Sigmoid colon (tissue), 4 donors: ENCODE measurements at regions not wholly inside any gene's neighbourhood (a gene's known extent, or its start where the extent isn't known, plus 50 kb on each side); places are given as distances from the start of the nearest gene placed in this dataset.

Source experiments
- POLR2AphosphoS5 ChIP-seq, 4 donors: sonication (generic); formaldehyde crosslinking; IDR thresholded peaks; one replicate each; pipeline ENCODE4 v1.6.1; 2017; ENCODE audit warnings: antibody characterized with exemption in 4 of 4
- TF ChIP-seq, protein P1 (sequence below), 4 experiments: fragments of 450-650 bp in 3 of 4; fragments of 200-600 bp in 1 of 4; IDR thresholded peaks; one replicate each; pipeline ENCODE4 v1.5.1; 2016 to 2019; ENCODE audit warnings: antibody characterized with exemption in 4 of 4, mild to moderate bottlenecking in 3 of 4, moderate library complexity in 2 of 4

DNA sequence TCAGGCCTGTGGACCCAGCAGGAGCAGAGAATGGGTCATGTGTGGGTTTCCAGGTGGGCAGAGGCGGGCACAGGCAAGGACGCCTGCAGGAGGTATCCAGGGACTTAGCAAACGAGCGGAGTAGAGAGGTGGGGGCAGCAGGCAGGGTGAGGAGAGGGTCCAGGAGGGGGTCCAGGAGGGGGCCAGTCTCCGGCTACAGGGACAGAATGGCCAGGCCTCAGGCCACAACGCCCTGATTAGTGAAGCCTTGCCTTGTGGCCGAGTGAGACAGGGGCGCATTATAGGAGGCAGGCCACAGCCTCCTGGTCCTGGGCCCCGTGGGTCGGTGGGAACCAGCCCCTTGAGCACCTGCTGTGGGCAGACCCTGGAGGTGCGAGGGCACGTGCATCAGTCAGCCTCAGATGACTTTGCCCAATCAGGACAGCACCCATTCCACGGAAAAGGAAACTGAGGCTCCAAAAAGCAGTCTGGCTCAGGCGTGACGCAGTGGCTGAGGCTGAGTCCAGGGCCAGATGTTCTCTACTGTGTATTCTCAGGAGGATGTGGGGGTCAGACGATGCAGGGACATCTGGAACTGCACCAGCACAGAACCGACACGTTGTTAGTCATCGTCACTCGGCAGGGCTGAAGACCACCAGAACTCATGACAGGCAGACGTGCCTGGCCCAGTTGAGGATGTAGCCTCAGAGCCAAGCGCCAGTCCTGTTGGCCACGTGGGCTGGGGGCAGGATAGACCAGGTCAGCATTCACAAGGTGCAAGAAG, 113.7 kb downstream of the CRYAA start:
- TF ChIP-seq POLR2AphosphoS5 (IDR thresholded peaks at IDR 0.05), result no peak
- TF ChIP-seq, protein P1, sequence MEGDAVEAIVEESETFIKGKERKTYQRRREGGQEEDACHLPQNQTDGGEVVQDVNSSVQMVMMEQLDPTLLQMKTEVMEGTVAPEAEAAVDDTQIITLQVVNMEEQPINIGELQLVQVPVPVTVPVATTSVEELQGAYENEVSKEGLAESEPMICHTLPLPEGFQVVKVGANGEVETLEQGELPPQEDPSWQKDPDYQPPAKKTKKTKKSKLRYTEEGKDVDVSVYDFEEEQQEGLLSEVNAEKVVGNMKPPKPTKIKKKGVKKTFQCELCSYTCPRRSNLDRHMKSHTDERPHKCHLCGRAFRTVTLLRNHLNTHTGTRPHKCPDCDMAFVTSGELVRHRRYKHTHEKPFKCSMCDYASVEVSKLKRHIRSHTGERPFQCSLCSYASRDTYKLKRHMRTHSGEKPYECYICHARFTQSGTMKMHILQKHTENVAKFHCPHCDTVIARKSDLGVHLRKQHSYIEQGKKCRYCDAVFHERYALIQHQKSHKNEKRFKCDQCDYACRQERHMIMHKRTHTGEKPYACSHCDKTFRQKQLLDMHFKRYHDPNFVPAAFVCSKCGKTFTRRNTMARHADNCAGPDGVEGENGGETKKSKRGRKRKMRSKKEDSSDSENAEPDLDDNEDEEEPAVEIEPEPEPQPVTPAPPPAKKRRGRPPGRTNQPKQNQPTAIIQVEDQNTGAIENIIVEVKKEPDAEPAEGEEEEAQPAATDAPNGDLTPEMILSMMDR (IDR thresholded peaks at IDR 0.05), result no peak
